Stimulated activated CD8-positive, alpha-beta memory T cell treated with anti-CD3 and anti-CD28 coated beads, Interleukin-2, amount 100 ng/mL, for 1 hour (primary cell): ENCODE measurements at regions not wholly inside any gene's neighbourhood (a gene's known extent, or its start where the extent isn't known, plus 50 kb on each side); places are given as distances from the start of the nearest gene placed in this dataset.
"Not testable (repeated sequence)": the region's sequence is repeated elsewhere in the genome, so short reads cannot be mapped to it uniquely, and the experiment has no call there.

Experiments used
- DNase-seq, 2 donors: peaks; one replicate each; pipeline ENCODE4 v3.0.0-alpha.2; 2020; ENCODE audit warnings: low read depth in 2 of 2

DNA sequence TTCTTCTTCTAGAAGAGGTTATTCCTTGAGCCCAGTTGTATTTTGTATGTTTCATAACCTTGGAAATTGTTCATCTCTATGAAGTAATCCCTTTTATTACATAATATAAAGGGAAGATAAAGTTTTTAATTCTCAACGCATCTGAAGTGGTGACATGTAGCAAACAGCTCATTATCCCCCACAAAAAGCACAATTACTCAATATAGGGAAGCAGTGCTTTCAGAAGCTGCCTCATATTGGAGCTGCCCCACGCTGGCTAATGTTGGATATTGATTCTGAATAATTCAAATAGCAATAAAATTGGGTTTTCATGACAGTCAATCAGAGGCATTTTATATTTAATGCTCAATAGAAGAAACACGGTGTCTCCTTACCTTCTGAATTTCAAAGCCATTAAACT lies 604.3 kb upstream of the RBFOX1 start:
- no peak for DNase-seq

DNA sequence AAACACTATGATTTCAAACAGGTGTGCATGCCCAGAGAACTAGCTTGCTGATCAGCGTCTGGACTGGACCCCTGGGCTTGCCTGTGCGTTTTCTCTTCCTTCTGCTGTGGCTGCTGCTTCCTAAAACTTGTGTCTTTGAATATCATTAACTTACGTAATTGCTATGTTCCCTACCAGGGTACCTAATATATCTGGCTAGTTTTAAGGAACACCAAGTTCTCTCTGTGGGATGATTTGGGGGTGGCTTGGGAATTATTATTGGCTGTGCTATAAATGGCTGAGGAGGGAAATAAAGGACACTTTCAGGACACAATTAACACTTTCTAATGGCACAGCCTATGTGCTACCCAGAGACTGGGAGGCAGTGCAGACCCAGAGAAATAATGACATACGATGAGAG lies 606.0 kb upstream of the RBFOX1 start:
- DNase-seq, result no peak

DNA sequence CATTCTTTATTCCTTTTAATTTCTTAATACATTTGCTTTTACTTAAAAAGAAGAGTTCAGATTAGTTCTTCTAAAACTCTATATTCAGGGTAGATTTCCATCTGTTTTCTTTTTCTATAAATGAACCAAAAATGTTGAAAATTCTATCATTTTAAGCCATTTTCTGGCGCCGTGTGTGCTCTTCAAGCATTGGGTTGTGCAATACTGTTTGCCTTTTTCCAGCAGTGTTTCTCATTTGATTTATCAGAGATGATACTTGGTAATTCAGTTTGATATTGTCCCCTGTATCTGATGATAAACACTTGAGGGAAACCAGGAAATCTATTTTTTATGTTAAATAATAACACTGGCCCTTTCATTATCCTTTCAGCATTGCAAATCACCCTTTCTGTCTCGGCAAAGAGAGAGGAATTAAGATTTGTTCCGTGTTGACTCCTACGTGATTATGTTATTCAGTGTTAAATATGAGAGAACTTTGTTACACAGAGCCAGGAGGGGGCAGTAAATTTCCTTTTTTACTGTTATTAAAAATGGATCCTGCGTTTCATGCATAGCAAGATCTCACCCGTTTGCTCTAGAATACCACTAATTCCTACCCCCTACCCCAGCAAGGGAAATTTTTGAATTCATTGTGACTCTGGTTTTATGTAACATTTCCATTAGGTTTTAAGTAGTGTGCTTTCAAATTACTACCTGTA lies 606.9 kb upstream of the RBFOX1 start:
- DNase-seq, result no peak

DNA sequence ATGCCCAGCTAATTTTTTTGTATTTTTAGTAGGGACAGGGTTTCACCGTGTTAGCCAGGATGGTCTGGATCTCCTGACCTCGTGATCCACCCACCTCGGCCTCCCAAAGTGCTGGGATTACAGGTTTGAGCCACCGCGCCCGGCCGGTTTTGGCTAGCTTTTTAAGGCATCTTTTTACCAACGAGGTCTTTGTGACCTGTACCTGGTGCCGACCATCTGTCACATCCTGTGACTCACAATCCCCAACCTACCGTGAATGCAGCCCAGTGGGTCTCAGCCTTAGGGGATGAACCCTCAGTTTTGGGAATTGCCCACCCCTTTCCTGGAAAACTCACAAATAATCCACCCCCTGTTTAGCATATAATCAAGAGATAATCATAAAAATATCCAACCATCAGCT lies 607.4 kb upstream of the RBFOX1 start:
- not testable (repeated sequence) for DNase-seq

DNA sequence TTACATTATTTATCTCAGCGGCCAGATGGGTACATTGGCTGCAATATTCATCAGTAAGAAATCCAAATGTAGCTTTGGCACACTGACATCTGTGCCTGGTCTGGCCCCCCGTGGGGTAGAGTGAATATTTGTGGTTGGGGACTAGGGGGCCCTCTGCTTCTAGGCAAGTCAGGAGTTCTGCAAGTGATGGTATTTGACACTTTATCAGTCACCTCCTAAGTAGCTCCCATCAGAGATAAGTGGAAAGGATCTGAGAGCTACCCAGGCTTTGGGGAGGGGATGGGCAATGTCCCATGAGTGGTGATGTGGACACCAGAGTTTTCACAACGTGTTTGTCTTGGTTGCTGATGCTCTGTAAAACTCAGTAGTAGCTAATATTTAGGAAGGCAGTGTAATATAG lies 609.9 kb upstream of the RBFOX1 start:
- DNase-seq, result no peak

DNA sequence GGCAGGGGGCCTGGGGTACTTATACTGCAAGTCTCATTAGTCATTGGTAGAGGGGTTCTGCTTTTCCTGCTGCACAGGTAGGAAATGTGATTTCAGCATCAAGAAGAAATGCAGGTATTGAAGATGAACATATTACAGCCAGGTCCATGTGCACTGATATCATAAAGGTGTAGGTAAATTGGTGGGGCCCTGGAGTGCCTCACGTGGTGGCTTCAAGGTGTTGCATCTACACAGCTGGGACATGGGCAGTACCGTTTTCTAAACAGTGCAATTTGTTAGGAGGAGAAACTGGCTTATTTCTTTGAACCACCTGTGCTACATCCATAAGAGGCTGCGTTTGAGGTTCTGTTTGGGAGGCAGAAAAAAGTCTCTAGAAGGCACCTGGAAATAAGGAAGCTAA lies 618.1 kb upstream of the RBFOX1 start:
- DNase-seq, result no peak

DNA sequence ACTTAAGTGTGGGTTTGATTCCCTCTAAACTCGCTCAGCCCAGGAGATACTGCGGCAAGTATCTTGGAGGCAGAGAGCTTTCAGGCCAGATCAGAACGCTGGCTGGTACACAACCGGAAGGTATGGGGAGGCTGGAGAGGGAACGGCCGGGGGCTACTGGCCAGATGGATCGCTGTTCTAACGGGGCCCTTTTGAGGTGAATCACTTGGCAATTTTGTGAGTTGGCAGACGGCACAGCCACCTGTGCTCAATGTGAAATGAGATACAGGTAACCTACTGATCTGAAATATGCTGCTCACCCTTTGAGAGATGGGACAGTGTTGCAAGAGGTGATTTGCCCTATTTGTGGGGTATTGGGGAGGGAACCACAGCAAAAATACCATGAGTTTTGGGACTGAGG lies 622.9 kb upstream of the RBFOX1 start:
- DNase-seq, result no peak

DNA sequence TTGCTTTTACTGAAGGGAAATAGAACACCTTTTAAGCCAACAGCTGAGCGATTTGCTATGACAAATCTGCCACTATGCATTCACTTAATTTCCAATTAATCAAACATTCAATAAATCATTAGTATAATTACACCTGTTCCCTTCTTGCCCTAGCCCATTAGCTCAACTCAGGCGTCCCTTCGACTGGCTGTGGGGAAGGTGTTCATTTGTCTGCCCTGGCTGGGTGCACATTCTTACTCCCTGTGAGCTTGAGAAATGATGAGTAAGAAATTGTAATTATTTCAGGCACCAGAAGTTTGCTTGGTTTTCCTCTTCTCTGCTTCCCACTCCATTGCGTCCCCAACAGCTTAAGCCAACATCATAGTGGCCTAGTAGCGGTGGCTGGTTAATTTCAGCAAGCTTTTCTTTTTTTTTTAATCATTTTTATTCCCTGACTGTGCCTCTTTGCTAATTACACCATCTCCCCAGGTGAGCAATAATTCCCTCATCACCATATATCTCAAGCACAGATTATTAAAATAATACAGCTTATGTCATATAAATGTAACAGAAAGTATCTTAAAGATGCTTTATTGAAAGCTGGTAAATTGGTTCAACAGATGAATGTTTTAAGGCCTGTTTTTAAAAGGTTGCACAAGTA lies 623.9 kb upstream of the RBFOX1 start:
- no peak for DNase-seq

DNA sequence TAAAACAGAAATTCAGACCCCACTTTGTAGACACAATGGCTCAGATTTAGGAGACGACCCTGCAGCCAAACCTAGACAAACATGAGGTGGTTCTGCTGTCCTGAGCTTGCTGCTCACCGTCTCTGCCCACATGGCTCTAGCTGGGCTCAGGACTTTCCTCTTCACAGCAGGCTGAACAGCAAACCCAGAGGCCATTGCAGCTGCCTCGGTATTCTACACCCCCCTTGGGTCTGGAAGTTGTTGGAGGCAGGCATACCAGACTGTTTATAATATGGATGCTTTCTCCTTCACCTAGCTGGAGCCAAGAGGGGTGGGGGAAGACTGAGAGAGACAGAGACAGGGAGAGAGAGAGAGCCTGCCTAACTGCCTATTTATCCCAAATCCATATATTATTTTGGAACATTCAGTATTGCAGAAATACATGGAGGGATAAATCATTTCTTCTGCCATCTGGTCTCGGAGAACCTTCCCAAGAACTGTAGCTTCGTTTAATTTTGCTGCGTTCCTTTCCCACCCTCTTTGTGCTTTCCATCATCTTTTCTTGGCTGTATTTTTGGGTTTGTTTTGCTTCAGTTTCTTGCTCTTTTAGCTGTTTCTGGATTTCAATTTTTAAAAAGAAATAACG lies 628.2 kb upstream of the RBFOX1 start:
- no peak for DNase-seq

DNA sequence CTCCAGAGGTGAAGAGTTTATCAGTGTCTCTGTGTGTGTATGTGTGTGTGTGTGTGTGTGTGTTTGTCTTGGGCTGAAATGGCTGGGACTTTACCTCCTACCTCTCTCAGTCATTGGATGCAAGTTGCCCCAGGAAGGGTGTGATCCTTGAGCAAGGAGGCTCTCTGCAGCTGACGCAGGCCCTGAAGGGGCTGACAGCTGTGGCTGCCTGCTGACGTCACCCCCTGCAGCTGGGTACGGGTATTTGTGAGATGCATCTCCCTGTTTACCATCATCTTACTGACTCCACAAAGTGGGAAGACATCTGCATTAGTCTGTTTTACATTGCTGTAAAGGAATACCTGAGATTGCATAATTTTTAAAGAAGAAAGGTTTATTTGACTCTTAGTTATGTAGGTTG lies 631.5 kb upstream of the RBFOX1 start:
- DNase-seq, result no peak

DNA sequence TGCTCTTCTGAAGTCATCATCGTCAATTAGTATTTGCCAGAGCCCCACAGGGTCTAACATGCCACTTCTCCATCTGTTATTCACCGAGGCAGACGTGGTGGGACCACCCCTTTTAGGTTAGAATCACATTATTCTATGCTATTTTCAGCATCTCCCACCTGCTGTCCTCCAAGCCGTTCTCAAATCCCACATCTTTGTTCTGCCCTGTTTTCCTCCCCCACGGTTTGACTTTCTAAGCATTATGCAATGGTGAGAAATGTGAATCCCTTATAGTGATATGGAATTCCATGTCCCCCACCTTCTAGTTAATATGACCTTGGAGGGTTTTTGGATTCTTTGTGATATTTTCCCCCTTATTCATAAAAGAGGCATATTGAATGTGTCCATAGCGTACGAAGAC lies 634.1 kb upstream of the RBFOX1 start:
- no peak for DNase-seq

DNA sequence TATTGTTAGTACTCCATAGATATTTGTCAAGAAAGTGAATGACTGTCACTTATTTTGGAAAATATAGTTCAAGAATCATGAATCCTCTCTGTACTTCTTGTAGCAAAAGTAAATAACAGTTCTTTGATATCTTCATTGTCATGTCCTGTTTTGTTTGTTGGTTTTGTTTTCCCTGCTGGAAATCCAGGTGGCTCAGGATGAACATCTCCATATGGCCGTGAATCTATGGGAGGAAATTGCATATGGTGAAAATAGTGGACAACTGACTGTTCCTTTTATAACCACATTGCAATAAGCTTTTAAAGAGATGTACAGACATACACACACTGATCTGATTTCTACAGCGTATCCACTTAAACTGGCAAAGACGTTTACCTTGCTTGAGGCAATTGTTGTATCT lies 637.0 kb upstream of the RBFOX1 start:
- no peak for DNase-seq

DNA sequence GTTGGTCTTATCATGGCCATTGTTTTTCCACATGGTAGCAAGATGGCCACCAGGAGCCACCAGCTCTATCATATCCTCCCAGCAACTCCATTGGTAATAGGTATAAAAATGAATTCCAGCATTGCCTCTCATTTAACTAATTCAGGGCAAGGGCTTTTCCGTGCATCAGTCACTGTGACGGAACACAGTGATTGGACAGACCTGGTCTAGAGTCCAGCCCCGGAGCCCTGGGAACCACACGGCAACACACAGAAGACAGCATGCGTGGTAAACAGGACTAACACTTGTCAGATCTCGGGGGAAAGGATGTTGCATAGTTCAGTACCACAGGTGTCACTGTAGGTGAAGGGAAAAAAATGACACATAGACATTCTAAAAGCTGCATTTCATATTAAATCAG lies 638.0 kb upstream of the RBFOX1 start:
- DNase-seq, result no peak

DNA sequence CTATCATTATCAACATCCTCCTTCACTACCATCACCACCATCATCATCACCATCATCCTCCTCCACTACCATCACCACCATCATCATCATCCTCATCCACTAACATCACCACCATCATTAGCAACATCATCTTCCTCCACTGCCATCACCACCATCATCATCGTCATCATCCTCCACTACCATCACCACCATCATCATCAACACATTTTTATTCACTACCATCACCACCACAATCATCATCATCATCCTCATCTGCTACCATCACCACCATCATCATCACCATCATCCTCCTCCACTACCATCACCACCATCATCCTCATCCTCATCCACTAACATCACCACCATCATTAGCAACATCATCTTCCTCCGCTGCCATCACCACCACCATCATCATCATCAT lies 639.2 kb upstream of the RBFOX1 start:
- not testable (repeated sequence) for DNase-seq

DNA sequence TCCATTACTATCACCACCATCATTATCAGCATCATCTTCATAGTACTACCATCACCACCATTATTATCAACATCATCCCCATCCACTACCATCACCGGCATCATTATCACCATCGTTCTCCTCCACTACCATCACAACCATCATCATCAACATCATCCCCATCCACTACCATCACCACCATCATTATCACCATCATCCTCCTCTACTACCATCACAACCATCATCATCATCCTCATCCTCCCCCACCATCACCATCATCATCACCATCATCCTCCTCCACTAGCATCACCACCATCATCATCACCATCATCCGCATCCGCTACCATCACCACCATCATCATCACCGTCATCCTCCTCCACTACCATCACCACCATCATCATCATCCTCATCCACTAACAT lies 639.8 kb upstream of the RBFOX1 start:
- DNase-seq, result no peak

DNA sequence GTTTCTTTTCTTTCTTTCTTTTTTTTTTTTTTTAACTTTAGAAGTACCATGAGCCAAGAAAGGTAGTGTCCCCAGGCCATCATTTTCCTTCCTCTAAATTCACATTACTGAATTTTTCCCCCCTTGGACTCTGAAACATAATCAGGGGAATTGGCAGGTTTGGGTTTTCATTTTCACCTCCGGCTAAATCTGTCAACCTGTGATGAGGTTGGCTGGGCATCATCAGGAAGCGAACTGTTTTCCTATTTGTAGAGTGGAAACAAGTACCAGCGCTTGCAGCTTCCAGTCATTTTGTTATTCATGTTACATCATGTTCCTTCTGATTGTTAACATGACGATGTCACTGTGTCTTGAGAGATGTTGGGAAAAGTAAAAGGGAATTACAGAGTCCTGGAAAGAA lies 641.9 kb upstream of the RBFOX1 start:
- DNase-seq, result no peak

DNA sequence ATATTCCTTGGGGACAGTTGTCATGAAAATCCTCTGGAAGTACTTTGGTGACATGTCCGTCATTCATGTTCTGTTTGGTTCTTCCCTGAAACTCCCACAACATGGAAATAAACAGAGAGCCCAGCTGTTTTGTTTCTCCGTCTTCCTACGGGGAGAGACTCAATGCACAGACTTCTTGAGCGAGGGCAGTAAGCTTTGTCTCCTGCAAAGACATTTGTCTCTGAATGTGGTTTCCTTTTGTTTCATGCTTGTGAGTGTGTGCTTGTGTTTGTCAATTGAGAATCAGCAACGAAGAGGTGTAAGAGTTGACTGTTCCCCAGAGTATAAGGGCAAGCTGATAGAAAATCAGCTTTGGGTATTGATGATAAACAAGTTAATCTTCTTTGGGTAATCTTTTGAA lies 643.0 kb upstream of the RBFOX1 start:
- DNase-seq, result no peak

DNA sequence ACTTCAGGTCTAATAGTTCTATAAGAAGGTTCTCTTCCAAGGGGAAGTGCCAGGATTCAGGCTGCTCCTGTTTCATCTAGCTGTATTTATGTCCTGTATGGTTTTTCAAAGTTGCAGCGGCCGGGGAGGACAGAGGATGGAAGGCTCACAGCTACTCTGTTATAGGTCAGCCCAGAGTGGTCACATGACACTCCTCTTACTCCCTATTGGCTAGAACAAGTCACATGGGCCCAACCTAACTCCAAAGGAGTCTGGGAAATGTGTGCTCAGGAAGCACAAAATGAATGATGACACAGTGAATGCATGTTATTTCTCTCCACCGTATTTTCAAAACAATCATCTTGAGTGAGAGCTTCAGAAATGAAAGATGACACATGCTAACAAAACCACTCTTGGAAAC lies 645.1 kb upstream of the RBFOX1 start:
- no peak for DNase-seq

DNA sequence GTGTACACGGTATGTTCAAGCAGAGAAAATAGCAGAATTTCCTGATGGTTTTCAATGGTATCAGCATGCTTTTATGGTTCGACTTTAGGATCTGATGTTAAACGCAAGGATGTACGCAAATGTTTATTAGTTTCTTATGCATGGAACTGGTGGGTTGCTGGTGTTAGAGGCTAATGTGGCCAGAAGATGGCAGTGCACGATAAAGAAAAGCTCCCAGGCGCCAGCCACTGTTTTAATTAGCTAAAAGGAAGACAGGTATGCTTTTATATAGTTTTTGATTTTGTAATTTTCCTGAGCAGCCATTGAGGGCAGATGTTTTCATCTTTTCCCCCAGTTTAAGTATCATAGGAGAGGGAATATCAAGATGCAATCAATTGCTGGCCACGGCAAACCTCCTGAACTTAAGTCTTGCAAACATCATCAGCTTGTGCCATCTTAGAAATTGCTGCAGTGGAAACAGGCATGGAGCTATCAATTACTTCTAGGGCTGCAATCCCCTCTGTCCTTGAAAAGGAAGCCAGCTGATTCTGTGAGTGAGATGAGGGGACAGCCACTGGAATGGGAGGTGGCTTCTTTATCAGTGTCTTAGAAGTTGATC lies 648.5 kb upstream of the RBFOX1 start:
- DNase-seq, result no peak

DNA sequence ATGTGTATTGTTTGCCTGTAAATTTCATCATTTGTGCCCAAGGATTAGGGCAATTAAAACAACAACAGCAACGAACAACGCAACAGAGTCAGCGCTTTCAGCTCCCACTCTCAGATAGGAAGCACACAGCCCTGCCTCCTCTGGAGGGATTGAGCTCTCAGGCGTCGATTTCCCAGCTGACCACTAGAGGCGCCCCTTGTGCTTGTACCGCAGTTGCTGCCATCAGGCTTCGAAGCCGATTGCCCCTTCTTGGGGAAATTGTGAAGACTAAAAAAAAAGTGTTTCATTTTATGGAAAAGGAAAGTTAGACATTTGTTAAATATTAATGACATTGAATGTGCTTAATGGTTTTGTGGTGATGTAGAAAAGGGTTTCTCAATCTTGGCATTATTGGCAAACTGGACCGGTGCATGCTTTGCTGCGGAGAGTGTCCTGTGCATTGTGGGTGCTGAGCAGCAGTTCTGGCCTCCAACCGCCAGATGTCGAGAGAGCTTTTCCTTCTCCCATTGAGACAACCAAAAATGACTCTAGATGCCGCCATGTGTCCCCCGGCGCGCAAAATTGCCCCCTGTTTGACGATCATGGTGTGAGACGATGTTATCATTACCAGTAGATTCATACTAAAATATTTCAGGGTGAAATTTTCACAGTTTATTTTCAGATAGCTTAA lies 650.4 kb upstream of the RBFOX1 start:
- DNase-seq, result no peak

DNA sequence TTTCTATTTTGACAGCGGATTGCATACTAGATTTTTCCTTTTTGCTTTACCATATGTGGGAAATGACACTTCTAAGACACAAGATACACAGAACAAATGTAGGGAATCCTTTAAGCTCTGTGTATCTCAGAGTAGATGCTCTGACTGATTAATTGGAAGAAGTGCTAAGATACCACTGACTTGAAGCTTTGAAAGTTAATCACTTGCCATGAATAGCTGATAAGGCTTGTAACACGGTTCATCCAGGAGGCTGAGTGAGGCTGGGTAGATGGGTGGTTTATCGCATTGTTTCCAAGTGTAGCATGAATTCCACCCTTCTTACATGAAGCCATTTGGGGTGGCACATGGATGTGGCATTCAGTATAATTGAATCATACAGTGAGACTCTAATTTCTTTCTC lies 654.1 kb upstream of the RBFOX1 start:
- no peak for DNase-seq

DNA sequence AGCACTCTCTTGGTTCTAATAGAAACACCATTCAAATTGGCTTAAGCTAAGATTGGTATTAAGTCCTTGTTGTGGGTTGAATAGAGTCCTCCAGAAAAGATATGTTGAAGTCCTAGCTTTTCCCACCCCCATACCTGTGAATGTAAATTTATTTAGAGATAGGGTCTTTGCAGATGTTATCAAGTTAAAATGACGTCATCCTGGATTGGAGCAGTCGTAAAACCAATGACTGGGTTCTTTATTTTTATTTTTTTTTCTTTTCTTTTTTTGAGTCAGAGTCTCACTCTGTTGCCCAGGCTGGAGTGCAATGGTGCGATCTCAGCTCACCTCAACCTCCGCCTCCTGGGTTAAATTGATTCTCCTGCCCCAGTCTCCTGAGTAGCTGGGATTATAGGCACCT lies 658.6 kb upstream of the RBFOX1 start:
- no peak for DNase-seq

DNA sequence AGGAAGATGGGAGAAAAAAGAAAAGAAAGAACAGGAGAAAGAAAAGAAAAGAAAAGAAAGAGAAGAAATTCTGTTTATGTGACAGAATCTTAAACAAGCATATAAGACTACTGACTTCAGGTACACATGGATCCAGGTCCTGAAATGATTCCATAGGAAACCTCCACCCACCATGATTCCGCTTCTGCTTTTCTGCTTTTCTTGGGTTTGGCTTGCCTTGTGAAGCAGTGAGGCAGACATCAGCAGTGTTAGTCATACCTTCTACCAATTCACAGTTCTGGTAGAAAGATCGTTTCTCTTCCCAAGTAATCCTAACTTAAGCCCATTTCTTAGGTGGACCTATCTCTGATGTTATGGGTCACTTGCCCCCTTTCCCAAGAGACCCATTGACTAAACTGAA lies 660.1 kb upstream of the RBFOX1 start:
- no peak for DNase-seq
